ENCODE measurements at regions not wholly inside any gene's neighbourhood (a gene's known extent, or its start where the extent isn't known, plus 50 kb on each side); places are given as distances from the start of the nearest gene placed in this dataset.

DNA sequence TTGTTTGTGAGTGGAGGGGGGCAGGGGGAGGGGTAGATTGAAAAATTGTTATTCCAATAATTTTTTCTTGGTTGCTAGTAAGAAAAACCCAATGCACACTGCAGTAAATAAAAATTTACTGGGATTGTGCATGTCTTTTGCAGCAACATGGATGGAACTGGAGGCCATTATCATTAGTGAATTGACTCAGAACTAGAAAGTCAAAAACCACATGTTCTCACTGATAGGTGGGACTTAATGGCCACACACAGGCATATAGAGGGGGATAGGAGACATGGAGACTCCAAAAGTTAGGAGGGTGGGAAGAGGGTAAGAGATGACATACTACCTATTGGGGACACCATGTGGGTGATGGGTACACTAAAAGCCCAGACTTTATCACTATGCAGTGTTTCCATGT lies 67.2 kb downstream of the BUB3 start:
- H3K4me2 ChIP-seq = no peak overlapping the region
- H3K27ac ChIP-seq = no peak overlapping the region
- ChIA-PET POLR2A (no interaction called here), CTCF (no interaction called here)
- DNase-seq (ENCODE audit: low read depth in 1 of 2, low spot score in 1 of 2) (no peak), ATAC-seq (no peak), FAIRE-seq (no peak)
- H3K9me3 ChIP-seq = no peaks in the 10 kb centered on the region; the same call in 2 of the 3 replicates
- TF ChIP-seq MAFK (IDR thresholded peaks at IDR 0.05; ENCODE audit: partially characterized antibody) (no peak), SMC3 (IDR thresholded peaks at IDR 0.05) (no peak), CBX8 (IDR thresholded peaks at IDR 0.05) (no peak), SREBF2 (IDR thresholded peaks at IDR 0.05) (no peak), MYC (IDR thresholded peaks at IDR 0.05; ENCODE audit: borderline replicate concordance, low read length) (no peak), TFCP2L1 (CRISPR knock-in tag; IDR thresholded peaks at IDR 0.05) (no peak), NFE2L2 (conservative IDR thresholded peaks at IDR 0.05; ENCODE audit: low read length) (no peak), ZNF302 (CRISPR knock-in tag; IDR thresholded peaks at IDR 0.05) (no peak), TP53 (CRISPR knock-in tag; IDR thresholded peaks at IDR 0.05) (no peak), FOSB (CRISPR knock-in tag; IDR thresholded peaks at IDR 0.05) (no peak), GATA3 (IDR thresholded peaks at IDR 0.05; ENCODE audit: borderline replicate concordance) (no peak), CHD4 (IDR thresholded peaks at IDR 0.05; ENCODE audit: borderline replicate concordance) (no peak), KDM1A (IDR thresholded peaks at IDR 0.05; ENCODE audit: low read depth) (no peak), HOXB13 (CRISPR knock-in tag; IDR thresholded peaks at IDR 0.05; ENCODE audit: low read depth) (no peak), RAD21 (conservative IDR thresholded peaks at IDR 0.05 in 1 of 2, IDR thresholded peaks at IDR 0.05 in 1 of 2) (no peak)
- TF ChIP-seq, protein P1, sequence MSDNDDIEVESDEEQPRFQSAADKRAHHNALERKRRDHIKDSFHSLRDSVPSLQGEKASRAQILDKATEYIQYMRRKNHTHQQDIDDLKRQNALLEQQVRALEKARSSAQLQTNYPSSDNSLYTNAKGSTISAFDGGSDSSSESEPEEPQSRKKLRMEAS (IDR thresholded peaks at IDR 0.05) = no peak
- TF ChIP-seq, protein P2, sequence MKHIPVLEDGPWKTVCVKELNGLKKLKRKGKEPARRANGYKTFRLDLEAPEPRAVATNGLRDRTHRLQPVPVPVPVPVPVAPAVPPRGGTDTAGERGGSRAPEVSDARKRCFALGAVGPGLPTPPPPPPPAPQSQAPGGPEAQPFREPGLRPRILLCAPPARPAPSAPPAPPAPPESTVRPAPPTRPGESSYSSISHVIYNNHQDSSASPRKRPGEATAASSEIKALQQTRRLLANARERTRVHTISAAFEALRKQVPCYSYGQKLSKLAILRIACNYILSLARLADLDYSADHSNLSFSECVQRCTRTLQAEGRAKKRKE (CRISPR knock-in tag; IDR thresholded peaks at IDR 0.05; ENCODE audit: low read depth) = no peak
- TF ChIP-seq, protein P3, sequence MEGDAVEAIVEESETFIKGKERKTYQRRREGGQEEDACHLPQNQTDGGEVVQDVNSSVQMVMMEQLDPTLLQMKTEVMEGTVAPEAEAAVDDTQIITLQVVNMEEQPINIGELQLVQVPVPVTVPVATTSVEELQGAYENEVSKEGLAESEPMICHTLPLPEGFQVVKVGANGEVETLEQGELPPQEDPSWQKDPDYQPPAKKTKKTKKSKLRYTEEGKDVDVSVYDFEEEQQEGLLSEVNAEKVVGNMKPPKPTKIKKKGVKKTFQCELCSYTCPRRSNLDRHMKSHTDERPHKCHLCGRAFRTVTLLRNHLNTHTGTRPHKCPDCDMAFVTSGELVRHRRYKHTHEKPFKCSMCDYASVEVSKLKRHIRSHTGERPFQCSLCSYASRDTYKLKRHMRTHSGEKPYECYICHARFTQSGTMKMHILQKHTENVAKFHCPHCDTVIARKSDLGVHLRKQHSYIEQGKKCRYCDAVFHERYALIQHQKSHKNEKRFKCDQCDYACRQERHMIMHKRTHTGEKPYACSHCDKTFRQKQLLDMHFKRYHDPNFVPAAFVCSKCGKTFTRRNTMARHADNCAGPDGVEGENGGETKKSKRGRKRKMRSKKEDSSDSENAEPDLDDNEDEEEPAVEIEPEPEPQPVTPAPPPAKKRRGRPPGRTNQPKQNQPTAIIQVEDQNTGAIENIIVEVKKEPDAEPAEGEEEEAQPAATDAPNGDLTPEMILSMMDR (IDR thresholded peaks at IDR 0.05) = no peak
- TF ChIP-seq, protein P4, sequence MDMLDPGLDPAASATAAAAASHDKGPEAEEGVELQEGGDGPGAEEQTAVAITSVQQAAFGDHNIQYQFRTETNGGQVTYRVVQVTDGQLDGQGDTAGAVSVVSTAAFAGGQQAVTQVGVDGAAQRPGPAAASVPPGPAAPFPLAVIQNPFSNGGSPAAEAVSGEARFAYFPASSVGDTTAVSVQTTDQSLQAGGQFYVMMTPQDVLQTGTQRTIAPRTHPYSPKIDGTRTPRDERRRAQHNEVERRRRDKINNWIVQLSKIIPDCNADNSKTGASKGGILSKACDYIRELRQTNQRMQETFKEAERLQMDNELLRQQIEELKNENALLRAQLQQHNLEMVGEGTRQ (IDR thresholded peaks at IDR 0.05) = no peak
- TF ChIP-seq, protein P5, sequence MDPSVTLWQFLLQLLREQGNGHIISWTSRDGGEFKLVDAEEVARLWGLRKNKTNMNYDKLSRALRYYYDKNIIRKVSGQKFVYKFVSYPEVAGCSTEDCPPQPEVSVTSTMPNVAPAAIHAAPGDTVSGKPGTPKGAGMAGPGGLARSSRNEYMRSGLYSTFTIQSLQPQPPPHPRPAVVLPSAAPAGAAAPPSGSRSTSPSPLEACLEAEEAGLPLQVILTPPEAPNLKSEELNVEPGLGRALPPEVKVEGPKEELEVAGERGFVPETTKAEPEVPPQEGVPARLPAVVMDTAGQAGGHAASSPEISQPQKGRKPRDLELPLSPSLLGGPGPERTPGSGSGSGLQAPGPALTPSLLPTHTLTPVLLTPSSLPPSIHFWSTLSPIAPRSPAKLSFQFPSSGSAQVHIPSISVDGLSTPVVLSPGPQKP (IDR thresholded peaks at IDR 0.05; ENCODE audit: low read depth, low read length) = no peak
- no peak overlapping the region for H3K4me3 ChIP-seq
- H3K4me1 ChIP-seq = no peaks in the 10 kb centered on the region

DNA sequence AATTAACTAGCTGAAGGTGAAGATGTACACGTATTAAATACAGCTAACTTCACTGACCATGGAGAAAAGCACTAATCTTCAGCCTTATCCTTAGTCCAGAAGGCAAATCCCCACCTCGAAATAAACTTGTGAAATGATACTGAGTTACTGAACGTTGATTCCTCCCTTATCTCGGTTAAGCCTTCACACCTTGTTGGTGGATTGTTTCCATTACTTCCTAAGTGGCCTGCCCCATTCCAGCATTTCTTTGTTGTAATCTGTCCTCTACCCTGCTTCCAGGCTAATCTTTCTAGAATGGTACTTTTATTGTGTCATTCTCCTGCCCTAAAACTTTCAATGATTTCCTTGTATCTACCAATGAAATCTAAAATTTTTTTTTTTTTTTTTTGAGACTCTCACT lies 68.6 kb downstream of the BUB3 start:
- CTCF ChIA-PET = interaction anchor here (1.1 kb wide), 1 partner anchor 91 kb away, joined by 3 read pairs; no protein-coding TSS in a partner anchor
- no peak for TF ChIP-seq RFX5 (IDR thresholded peaks at IDR 0.05)
- no peak for TF ChIP-seq KDM5A (IDR thresholded peaks at IDR 0.05)
- no peak for TF ChIP-seq PHF8 (IDR thresholded peaks at IDR 0.05; ENCODE audit: borderline replicate concordance, low read depth)
- TF ChIP-seq, protein P2 (CRISPR knock-in tag; IDR thresholded peaks at IDR 0.05; ENCODE audit: low read depth) = no peak
- TF ChIP-seq, protein P6, sequence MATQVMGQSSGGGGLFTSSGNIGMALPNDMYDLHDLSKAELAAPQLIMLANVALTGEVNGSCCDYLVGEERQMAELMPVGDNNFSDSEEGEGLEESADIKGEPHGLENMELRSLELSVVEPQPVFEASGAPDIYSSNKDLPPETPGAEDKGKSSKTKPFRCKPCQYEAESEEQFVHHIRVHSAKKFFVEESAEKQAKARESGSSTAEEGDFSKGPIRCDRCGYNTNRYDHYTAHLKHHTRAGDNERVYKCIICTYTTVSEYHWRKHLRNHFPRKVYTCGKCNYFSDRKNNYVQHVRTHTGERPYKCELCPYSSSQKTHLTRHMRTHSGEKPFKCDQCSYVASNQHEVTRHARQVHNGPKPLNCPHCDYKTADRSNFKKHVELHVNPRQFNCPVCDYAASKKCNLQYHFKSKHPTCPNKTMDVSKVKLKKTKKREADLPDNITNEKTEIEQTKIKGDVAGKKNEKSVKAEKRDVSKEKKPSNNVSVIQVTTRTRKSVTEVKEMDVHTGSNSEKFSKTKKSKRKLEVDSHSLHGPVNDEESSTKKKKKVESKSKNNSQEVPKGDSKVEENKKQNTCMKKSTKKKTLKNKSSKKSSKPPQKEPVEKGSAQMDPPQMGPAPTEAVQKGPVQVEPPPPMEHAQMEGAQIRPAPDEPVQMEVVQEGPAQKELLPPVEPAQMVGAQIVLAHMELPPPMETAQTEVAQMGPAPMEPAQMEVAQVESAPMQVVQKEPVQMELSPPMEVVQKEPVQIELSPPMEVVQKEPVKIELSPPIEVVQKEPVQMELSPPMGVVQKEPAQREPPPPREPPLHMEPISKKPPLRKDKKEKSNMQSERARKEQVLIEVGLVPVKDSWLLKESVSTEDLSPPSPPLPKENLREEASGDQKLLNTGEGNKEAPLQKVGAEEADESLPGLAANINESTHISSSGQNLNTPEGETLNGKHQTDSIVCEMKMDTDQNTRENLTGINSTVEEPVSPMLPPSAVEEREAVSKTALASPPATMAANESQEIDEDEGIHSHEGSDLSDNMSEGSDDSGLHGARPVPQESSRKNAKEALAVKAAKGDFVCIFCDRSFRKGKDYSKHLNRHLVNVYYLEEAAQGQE (IDR thresholded peaks at IDR 0.05) = no peak
- no peak for TF ChIP-seq TFCP2L1 (CRISPR knock-in tag; IDR thresholded peaks at IDR 0.05)
- no peak for TF ChIP-seq SREBF2 (IDR thresholded peaks at IDR 0.05)
- no peak for TF ChIP-seq CBX2 (IDR thresholded peaks at IDR 0.05; ENCODE audit: borderline replicate concordance, low read depth)
- no peak for TF ChIP-seq NR3C1 (IDR thresholded peaks at IDR 0.05)
- TF ChIP-seq CHD4 (IDR thresholded peaks at IDR 0.05; ENCODE audit: borderline replicate concordance) = no peak
- TF ChIP-seq SMC3 (IDR thresholded peaks at IDR 0.05) = no peak
- no peak for TF ChIP-seq NFE2L2 (conservative IDR thresholded peaks at IDR 0.05; ENCODE audit: low read length)
- TF ChIP-seq GATA3 (IDR thresholded peaks at IDR 0.05; ENCODE audit: borderline replicate concordance) = no peak
- no peak for TF ChIP-seq TP53 (CRISPR knock-in tag; IDR thresholded peaks at IDR 0.05)
- TF ChIP-seq BHLHE40 (IDR thresholded peaks at IDR 0.05; ENCODE audit: low read depth, low read length) = no peak
- no peak for TF ChIP-seq MAZ (IDR thresholded peaks at IDR 0.05; ENCODE audit: borderline replicate concordance, low read depth, low read length)
- no peak for TF ChIP-seq ZC3H11A (IDR thresholded peaks at IDR 0.05)
- TF ChIP-seq HOXB13 (CRISPR knock-in tag; IDR thresholded peaks at IDR 0.05; ENCODE audit: low read depth) = no peak
- H3K4me1 ChIP-seq = no peaks in the 10 kb centered on the region
- no peak overlapping the region for H3K4me3 ChIP-seq
- WGBS (ENCODE audit: missing lambda C conversion rate) = 39% methylated on average over 4 of the region's 4 CpGs
- no peak for ATAC-seq
- POLR2A ChIA-PET = no interaction called here
- no peak overlapping the region for H3K4me2 ChIP-seq
- no peak for DNase-seq (ENCODE audit: low read depth in 1 of 2, low spot score in 1 of 2)
- no peaks in the 10 kb centered on the region for H3K9me3 ChIP-seq
- no peak overlapping the region for H3K27ac ChIP-seq
- no peak for FAIRE-seq
